IMR-90 (cell line): ENCODE measurements at regions not wholly inside any gene's neighbourhood (a gene's known extent, or its start where the extent isn't known, plus 50 kb on each side); places are given as distances from the start of the nearest gene placed in this dataset.

Source experiments
- ATAC-seq: fragments of 200-7000 bp; cut with Tn5 transposase; 2 replicates; pipeline ENCODE4 v1.9.1; 2020; ENCODE audit warnings: low read depth, mild to moderate bottlenecking, moderate library complexity
- BruUV-seq: library from RNA; stranded (reverse); fragments of 400-500 nt; replicated peaks from 2 replicates; lab custom pipeline; 2021; lab: Mats Ljungman, UMichigan
- CTCF ChIA-PET: fragments of 300-600 bp; formaldehyde crosslinking; extraction: SDS; loops from one replicate; lab custom pipeline; 2021; ENCODE audit warnings: antibody characterized with exemption; lab: Yijun Ruan, JAX
- POLR2A ChIA-PET: fragments of 300-600 bp; sonication (Branson Sonifier 250); formaldehyde crosslinking; loops from one replicate; lab custom pipeline; 2022; ENCODE audit warnings: antibody characterized with exemption; ENCODE audit not compliant: unreplicated experiment; lab: Charles Lee
- DNase-seq: peaks from one replicate; pipeline ENCODE4 v3.0.0; 2013
- H2AFZ ChIP-seq: replicated peaks from 2 replicates; pipeline ENCODE3; 2013; ENCODE audit warnings: low read length, mild to moderate bottlenecking; ENCODE audit not compliant: poor library complexity
- H2AK5ac ChIP-seq: 2 replicates; pipeline ENCODE4 v1.6.1; 2013; ENCODE audit warnings: low read depth, low read length, inconsistent platforms
- H2AK9ac ChIP-seq: replicated peaks from 2 replicates; pipeline ENCODE3; 2013; ENCODE audit warnings: mild to moderate bottlenecking, low read depth, low read length, moderate library complexity; ENCODE audit not compliant: poor library complexity
- H2BK120ac ChIP-seq: 2 replicates; pipeline ENCODE4 v1.6.1; 2013; ENCODE audit warnings: low read depth, low read length, inconsistent platforms
- H2BK15ac ChIP-seq: 3 replicates; pipeline ENCODE4 v1.6.1; 2013; ENCODE audit warnings: low read depth, low read length, inconsistent platforms
- H2BK20ac ChIP-seq: 2 replicates; pipeline ENCODE4 v1.6.1; 2013; ENCODE audit warnings: low read depth, mild to moderate bottlenecking, inconsistent platforms, low read length, moderate library complexity
- H2BK5ac ChIP-seq: 2 replicates; pipeline ENCODE4 v1.6.1; 2013; ENCODE audit warnings: mild to moderate bottlenecking, low read depth, low read length, inconsistent platforms; ENCODE audit not compliant: poor library complexity, severe bottlenecking
- H3K14ac ChIP-seq: replicated peaks from 2 replicates; pipeline ENCODE4 v1.6.1; 2013; ENCODE audit warnings: low read depth, low read length, inconsistent platforms
- H3K18ac ChIP-seq: 2 replicates; pipeline ENCODE4 v1.6.1; 2013; ENCODE audit warnings: low read depth, low read length, control low read depth
- H3K23ac ChIP-seq: 2 replicates; pipeline ENCODE4 v1.6.1; 2013; ENCODE audit warnings: low read depth, low read length, inconsistent platforms
- H3K27ac ChIP-seq: 2 replicates; pipeline ENCODE4 v1.5.1; 2013; ENCODE audit warnings: mild to moderate bottlenecking, control low read depth, low read length; ENCODE audit not compliant: insufficient read depth
- H3K27me3 ChIP-seq: 2 replicates; pipeline ENCODE4 v1.6.1; 2013; ENCODE audit warnings: low read length; ENCODE audit not compliant: control insufficient read depth, insufficient read depth
- H3K36me3 ChIP-seq: 2 replicates; pipeline ENCODE4 v1.6.1; 2013; ENCODE audit warnings: low read length, mixed read lengths; ENCODE audit not compliant: control insufficient read depth, insufficient read depth
- H3K4ac ChIP-seq: 2 replicates; pipeline ENCODE4 v1.6.1; 2013; ENCODE audit warnings: low read depth, low read length, inconsistent platforms
- H3K4me1 ChIP-seq: 2 replicates; pipeline ENCODE4 v1.6.1; 2013; ENCODE audit warnings: low read length, mixed read lengths; ENCODE audit not compliant: control insufficient read depth, insufficient read depth
- H3K4me2 ChIP-seq: 2 replicates; pipeline ENCODE4 v1.6.1; 2013; ENCODE audit warnings: low read depth, mild to moderate bottlenecking, control low read depth, low read length, moderate library complexity
- H3K4me3 ChIP-seq: 2 replicates; pipeline ENCODE4 v1.5.1; 2013; ENCODE audit warnings: low read depth, mild to moderate bottlenecking, control low read depth, low read length, moderate library complexity; ENCODE audit not compliant: insufficient read depth
- H3K56ac ChIP-seq: 2 replicates; pipeline ENCODE4 v1.6.1; 2013; ENCODE audit warnings: low read length, inconsistent platforms; ENCODE audit not compliant: insufficient read depth; ENCODE audit errors: extremely low read depth
- H3K79me1 ChIP-seq, 2 experiments: 2 replicates each; pipeline ENCODE4 v1.6.1; 2013; ENCODE audit warnings: low read length in 2 of 2, inconsistent platforms in 1 of 2, low read depth in 1 of 2
- H3K9ac ChIP-seq: 2 replicates; pipeline ENCODE4 v1.6.1; 2013; ENCODE audit warnings: low read depth, low read length, control low read depth
- H3K9me1 ChIP-seq: 2 replicates; pipeline ENCODE4 v1.6.1; 2013; ENCODE audit warnings: low read length, inconsistent platforms; ENCODE audit not compliant: insufficient read depth
- H3K9me3 ChIP-seq: 2 replicates; pipeline ENCODE4 v1.6.1; 2013; ENCODE audit warnings: low read length; ENCODE audit not compliant: control insufficient read depth, insufficient read depth
- H4K20me1 ChIP-seq: 2 replicates; pipeline ENCODE4 v1.6.1; 2013; ENCODE audit warnings: low read length, inconsistent platforms; ENCODE audit not compliant: insufficient read depth
- H4K5ac ChIP-seq: 2 replicates; pipeline ENCODE4 v1.6.1; 2013; ENCODE audit warnings: mild to moderate bottlenecking, low read depth, low read length, control low read depth
- H4K8ac ChIP-seq, 2 experiments: 2 replicates each; pipeline ENCODE4 v1.6.1; 2013; ENCODE audit warnings: low read depth in 2 of 2, low read length in 2 of 2, control low read depth in 1 of 2, inconsistent platforms in 1 of 2
- H4K91ac ChIP-seq: 2 replicates; pipeline ENCODE4 v1.6.1; 2013; ENCODE audit warnings: low read depth, low read length, inconsistent platforms; ENCODE audit not compliant: insufficient read depth
- BHLHE40 ChIP-seq: fragments of 150-350 bp; IDR thresholded peaks from 2 replicates; pipeline ENCODE4 v1.6.1; 2016; ENCODE audit warnings: mild to moderate bottlenecking, low read depth, low read length
- CEBPB ChIP-seq: IDR thresholded peaks from 2 replicates; pipeline ENCODE4 v1.6.1; 2012; ENCODE audit warnings: low read depth, low read length, improper control_type of control experiment
- CHD1 ChIP-seq: IDR thresholded peaks from 2 replicates; pipeline ENCODE4 v1.6.1; 2012; ENCODE audit warnings: low read depth, low read length, improper control_type of control experiment
- FOS ChIP-seq: fragments of 150-350 bp; IDR thresholded peaks from 2 replicates; pipeline ENCODE4 v1.6.1; 2016; ENCODE audit warnings: low read depth, low read length
- MAFK ChIP-seq: IDR thresholded peaks from 2 replicates; pipeline ENCODE4 v1.6.1; 2012; ENCODE audit warnings: low read depth, low read length, improper control_type of control experiment
- MAZ ChIP-seq: IDR thresholded peaks from 2 replicates; pipeline ENCODE4 v1.6.1; 2012; ENCODE audit warnings: low read depth, mild to moderate bottlenecking, low read length, improper control_type of control experiment, moderate library complexity, borderline replicate concordance
- MXI1 ChIP-seq: IDR thresholded peaks from 2 replicates; pipeline ENCODE4 v1.6.1; 2012; ENCODE audit warnings: low read depth, mild to moderate bottlenecking, low read length, moderate library complexity, borderline replicate concordance
- NFE2L2 ChIP-seq: fragments of 150-350 bp; IDR thresholded peaks from 2 replicates; pipeline ENCODE4 v1.6.1; 2016; ENCODE audit warnings: low read depth, mild to moderate bottlenecking, low read length
- POLR2A ChIP-seq: IDR thresholded peaks from 2 replicates; pipeline ENCODE4 v1.6.1; 2012; ENCODE audit warnings: mild to moderate bottlenecking, low read depth, low read length
- RAD21 ChIP-seq: IDR thresholded peaks from 2 replicates; pipeline ENCODE4 v1.6.1; 2012; ENCODE audit warnings: low read length, improper control_type of control experiment
- RCOR1 ChIP-seq: IDR thresholded peaks from 2 replicates; pipeline ENCODE4 v1.6.1; 2012; ENCODE audit warnings: mild to moderate bottlenecking, low read length, improper control_type of control experiment; ENCODE audit not compliant: insufficient replicate concordance
- RFX5 ChIP-seq: IDR thresholded peaks from 2 replicates; pipeline ENCODE4 v1.8.0; 2012; ENCODE audit warnings: low read depth, mild to moderate bottlenecking, low read length, moderate library complexity
- SMC3 ChIP-seq: fragments of 150-350 bp; IDR thresholded peaks from 2 replicates; pipeline ENCODE4 v1.6.1; 2016; ENCODE audit warnings: low read depth, mild to moderate bottlenecking, antibody characterized with exemption, low read length, moderate library complexity
- WGBS, 2 experiments: methylation state at CpG; one replicate each; pipeline versions ENCODE4 v1.1.5 to v1.1.7; 2013; ENCODE audit warnings: missing lambda C conversion rate in 2 of 2; ENCODE audit not compliant: insufficient read length in 1 of 2; ENCODE audit errors: extremely low coverage in 2 of 2; 5-methylcytosine and 5-hydroxymethylcytosine counted together
- dilution Hi-C: fragments of 300-500 bp; cut with HindIII; formaldehyde crosslinking; loops from one replicate; pipeline ENCODE4 v1.14.3; 2018; ENCODE audit warnings: low sequenced_read_pairs; ENCODE audit not compliant: unreplicated experiment
- in situ Hi-C: fragments of 300-500 bp; cut with MboI; formaldehyde crosslinking; loops from 3 replicates; pipeline ENCODE4 v1.14.3; 2019; ENCODE audit warnings: low sequenced_read_pairs, inconsistent platforms, mixed read lengths
- intact Hi-C: fragments of 100-400 bp; cut with micrococcal nuclease; formaldehyde crosslinking; loops from 2 replicates; pipeline ENCODE4 v1.10.0; 2022
- TF ChIP-seq, protein P1 (sequence below): conservative IDR thresholded peaks from 2 replicates; pipeline ENCODE4 v1.5.1; 2012; ENCODE audit warnings: mild to moderate bottlenecking, low read depth, low read length, improper control_type of control experiment
- TF ChIP-seq, protein P2 (sequence below): fragments of 150-350 bp; IDR thresholded peaks from 2 replicates; pipeline ENCODE4 v1.6.1; 2016; ENCODE audit warnings: low read depth, mild to moderate bottlenecking, low read length, moderate library complexity, borderline replicate concordance

DNA sequence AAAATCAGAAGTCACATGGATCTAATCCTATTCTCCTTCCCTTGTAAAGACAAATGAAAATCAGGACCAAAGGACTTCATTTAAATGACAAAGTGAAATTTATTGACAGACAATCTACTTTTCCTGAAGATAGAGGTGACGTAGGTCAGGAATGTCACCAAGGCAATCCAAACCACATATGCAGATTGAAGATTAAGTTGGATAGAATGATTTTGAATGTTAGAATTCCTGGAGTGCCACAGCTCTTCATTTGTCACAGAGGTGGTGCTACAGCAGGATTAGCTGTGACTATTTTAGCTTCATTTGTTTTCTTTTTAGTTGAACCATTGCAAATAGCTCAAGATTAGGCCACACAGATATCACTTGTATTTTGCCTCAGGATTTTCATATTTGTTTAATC is 736.0 kb upstream of the ARRDC3 start:
- dilution Hi-C loops = no loop called here

More for the DNA sequence above, 736.0 kb upstream of the ARRDC3 start:
- no peak overlapping the region for H4K8ac ChIP-seq
- H3K9ac ChIP-seq = no peak overlapping the region
- TF ChIP-seq BHLHE40 (no peak), FOS (no peak), SMC3 (no peak), RFX5 (no peak), MAZ (no peak), RAD21 (no peak), CEBPB (no peak), CHD1 (no peak), POLR2A (no peak), MAFK (no peak), NFE2L2 (no peak), RCOR1 (no peak), MXI1 (no peak)
- TF ChIP-seq, protein P1, sequence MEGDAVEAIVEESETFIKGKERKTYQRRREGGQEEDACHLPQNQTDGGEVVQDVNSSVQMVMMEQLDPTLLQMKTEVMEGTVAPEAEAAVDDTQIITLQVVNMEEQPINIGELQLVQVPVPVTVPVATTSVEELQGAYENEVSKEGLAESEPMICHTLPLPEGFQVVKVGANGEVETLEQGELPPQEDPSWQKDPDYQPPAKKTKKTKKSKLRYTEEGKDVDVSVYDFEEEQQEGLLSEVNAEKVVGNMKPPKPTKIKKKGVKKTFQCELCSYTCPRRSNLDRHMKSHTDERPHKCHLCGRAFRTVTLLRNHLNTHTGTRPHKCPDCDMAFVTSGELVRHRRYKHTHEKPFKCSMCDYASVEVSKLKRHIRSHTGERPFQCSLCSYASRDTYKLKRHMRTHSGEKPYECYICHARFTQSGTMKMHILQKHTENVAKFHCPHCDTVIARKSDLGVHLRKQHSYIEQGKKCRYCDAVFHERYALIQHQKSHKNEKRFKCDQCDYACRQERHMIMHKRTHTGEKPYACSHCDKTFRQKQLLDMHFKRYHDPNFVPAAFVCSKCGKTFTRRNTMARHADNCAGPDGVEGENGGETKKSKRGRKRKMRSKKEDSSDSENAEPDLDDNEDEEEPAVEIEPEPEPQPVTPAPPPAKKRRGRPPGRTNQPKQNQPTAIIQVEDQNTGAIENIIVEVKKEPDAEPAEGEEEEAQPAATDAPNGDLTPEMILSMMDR = no peak
- TF ChIP-seq, protein P2, sequence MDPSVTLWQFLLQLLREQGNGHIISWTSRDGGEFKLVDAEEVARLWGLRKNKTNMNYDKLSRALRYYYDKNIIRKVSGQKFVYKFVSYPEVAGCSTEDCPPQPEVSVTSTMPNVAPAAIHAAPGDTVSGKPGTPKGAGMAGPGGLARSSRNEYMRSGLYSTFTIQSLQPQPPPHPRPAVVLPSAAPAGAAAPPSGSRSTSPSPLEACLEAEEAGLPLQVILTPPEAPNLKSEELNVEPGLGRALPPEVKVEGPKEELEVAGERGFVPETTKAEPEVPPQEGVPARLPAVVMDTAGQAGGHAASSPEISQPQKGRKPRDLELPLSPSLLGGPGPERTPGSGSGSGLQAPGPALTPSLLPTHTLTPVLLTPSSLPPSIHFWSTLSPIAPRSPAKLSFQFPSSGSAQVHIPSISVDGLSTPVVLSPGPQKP = no peak
- BruUV-seq = no TSS peak
- H3K79me1 ChIP-seq = no peaks in the 10 kb centered on the region
- WGBS, 2 experiments = no CpG with 5 or more reads among the region's 1 CpG
- ChIA-PET CTCF (no interaction called here), POLR2A (no interaction called here)
- H3K4ac ChIP-seq = no peak overlapping the region
- no peak overlapping the region for H4K5ac ChIP-seq
- H3K4me1 ChIP-seq = no peaks in the 10 kb centered on the region
- no peaks in the 10 kb centered on the region for H3K9me1 ChIP-seq
- H3K23ac ChIP-seq = no peak overlapping the region
- H3K56ac ChIP-seq = no peak overlapping the region
- in situ Hi-C loops (no loop called here), intact Hi-C loops (no loop called here)
- H3K27me3 ChIP-seq = no peaks in the 10 kb centered on the region
- H2BK5ac ChIP-seq = no peak overlapping the region
- no peaks in the 10 kb centered on the region for H3K9me3 ChIP-seq
- ATAC-seq (no peak), DNase-seq (no peak)
- no peak overlapping the region for H4K91ac ChIP-seq
- H2BK15ac ChIP-seq = no peak overlapping the region
- H2AK9ac ChIP-seq = no peak overlapping the region
- H2AFZ ChIP-seq = no peak overlapping the region
- H3K27ac ChIP-seq = no peak overlapping the region
- no peak overlapping the region for H2BK120ac ChIP-seq
- H3K14ac ChIP-seq = no peak overlapping the region
- no peak overlapping the region for H2AK5ac ChIP-seq
- no peak overlapping the region for H3K4me2 ChIP-seq
- H3K18ac ChIP-seq = no peak overlapping the region
- no peak overlapping the region for H3K4me3 ChIP-seq
- H2BK20ac ChIP-seq = no peak overlapping the region
- H3K36me3 ChIP-seq = no peaks in the 10 kb centered on the region
- H4K20me1 ChIP-seq = no peaks in the 10 kb centered on the region
